GM06990 (cell line): ENCODE measurements at regions not wholly inside any gene's neighbourhood (a gene's known extent, or its start where the extent isn't known, plus 50 kb on each side); places are given as distances from the start of the nearest gene placed in this dataset.
A peak's percentile ranks its signal among the peaks of the same experiment; 100 is the strongest.

Experiments used
- DNase-seq: peaks from one replicate; pipeline ENCODE4 v3.0.0-alpha.2; 2011; ENCODE audit not compliant: insufficient read length; ENCODE audit errors: extremely low read depth
- H3K27me3 ChIP-seq: replicated peaks from 2 replicates; pipeline ENCODE4 v1.6.0; 2011; ENCODE audit warnings: low read length; ENCODE audit not compliant: control insufficient read depth, insufficient read depth
- H3K36me3 ChIP-seq: 2 replicates; pipeline ENCODE4 v1.5.1; 2011; ENCODE audit warnings: low read length; ENCODE audit not compliant: control insufficient read depth, insufficient read depth
- H3K4me3 ChIP-seq: replicated peaks from 2 replicates; pipeline ENCODE4 v1.5.1; 2011; ENCODE audit warnings: low read depth, mild to moderate bottlenecking, control low read depth, low read length
- TF ChIP-seq, protein P1 (sequence below): IDR thresholded peaks from 2 replicates; pipeline ENCODE4 v1.5.1; 2011; ENCODE audit warnings: low read length, control low read depth, mild to moderate bottlenecking, inconsistent platforms; ENCODE audit not compliant: insufficient read depth, poor library complexity, severe bottlenecking

DNA sequence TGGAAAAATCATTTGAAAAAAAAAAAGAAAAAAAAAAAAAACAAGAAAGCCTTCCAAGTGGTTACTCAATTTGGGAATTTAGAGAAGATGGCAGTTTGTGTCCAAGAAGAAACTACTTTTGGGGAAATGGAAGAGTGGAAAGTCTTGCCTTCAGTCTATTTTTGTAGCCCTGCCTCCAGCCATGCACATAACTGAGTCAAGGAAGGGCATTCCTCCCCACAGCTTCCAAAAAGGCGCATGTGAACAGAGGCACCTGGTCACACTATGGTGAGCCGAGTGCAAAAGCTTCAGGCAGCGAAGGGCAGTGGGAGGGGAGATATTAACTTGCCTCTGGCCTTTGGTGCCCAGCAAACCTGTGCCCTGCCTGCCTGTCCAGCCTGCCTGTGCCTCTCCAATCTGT is 163.7 kb downstream of the SMIM20 start:
- Histone ChIP-seq H3K27me3 (no peaks in the 10 kb centered on the region), H3K4me3 (no peak overlapping the region), H3K36me3 (no peaks in the 10 kb centered on the region)
- TF ChIP-seq, protein P1, sequence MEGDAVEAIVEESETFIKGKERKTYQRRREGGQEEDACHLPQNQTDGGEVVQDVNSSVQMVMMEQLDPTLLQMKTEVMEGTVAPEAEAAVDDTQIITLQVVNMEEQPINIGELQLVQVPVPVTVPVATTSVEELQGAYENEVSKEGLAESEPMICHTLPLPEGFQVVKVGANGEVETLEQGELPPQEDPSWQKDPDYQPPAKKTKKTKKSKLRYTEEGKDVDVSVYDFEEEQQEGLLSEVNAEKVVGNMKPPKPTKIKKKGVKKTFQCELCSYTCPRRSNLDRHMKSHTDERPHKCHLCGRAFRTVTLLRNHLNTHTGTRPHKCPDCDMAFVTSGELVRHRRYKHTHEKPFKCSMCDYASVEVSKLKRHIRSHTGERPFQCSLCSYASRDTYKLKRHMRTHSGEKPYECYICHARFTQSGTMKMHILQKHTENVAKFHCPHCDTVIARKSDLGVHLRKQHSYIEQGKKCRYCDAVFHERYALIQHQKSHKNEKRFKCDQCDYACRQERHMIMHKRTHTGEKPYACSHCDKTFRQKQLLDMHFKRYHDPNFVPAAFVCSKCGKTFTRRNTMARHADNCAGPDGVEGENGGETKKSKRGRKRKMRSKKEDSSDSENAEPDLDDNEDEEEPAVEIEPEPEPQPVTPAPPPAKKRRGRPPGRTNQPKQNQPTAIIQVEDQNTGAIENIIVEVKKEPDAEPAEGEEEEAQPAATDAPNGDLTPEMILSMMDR: no peak
- no peak for DNase-seq

DNA sequence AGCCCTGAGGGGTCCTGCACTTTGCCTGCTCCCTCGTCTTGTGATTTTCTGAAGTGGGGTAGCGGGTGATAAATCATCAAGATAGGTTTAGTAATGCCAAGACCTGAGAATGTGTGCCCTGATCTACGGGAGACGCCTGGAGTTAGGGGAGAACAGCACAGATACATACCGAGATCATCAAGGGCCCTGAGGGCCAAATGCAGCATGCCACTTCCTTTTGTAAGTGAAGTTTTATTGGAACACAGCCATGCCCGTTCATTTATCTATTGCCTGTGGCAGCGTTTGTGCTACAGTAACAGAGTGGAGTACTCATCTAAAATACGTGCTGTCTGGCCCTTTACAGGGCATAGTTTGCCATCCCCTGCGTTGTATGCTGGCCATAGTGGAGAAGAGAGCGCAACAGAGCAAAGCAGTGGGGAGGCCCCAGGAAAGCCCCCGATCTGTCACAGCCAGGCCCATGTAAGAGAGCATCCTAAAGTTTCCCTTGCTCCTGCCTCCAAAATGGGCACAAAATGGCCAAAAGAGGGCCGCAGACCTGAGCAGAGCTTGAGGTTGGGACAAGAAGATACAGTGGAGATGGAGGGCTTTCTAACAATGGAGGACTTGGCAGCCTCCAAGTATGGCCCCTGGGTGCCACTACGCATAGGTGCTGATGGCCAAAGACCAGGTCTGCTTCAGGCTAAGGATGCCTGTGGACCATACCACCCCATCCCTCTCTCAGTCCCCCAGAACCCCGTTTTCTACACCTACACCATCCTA is 167.0 kb downstream of the SMIM20 start:
- H3K4me3 ChIP-seq: no peak overlapping the region
- TF ChIP-seq, protein P1: no peak
- DNase-seq: peak; percentile 26
- H3K36me3 ChIP-seq: no peaks in the 10 kb centered on the region
- no peaks in the 10 kb centered on the region for H3K27me3 ChIP-seq

DNA sequence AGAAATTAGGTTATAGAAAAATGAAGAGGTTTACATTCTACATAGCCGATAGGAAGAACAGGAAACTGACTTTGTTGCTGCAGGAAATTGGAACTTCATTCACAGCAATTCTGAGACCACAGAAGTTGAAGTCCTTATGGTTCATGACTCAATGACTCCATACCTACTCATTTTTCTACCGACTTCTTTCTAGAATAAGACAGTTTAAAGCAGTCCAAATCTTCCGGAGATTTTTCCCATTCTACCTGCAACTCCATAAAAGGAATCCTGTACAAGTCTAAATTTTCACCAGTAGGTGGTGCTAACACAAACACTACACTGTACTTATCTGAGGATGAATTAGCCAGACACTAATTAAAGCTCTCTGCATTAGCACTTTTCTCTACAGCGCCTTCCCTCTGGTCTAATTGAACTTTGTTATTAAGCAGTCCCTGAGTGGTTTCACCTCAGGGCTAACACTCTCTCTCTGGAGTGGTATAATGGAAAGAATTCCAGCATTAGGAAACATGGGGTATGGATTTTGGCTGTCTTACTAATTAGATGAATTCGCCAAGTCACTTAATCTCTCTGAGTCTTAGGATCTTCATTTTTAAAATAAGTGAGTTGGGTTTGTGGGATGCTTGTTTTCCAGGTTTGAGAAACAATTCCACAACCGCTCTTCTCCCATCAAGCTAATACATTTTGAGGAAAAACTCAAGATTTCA is 167.9 kb downstream of the SMIM20 start:
- Histone ChIP-seq H3K4me3 (no peak overlapping the region), H3K36me3 (no peaks in the 10 kb centered on the region), H3K27me3 (no peaks in the 10 kb centered on the region)
- TF ChIP-seq, protein P1: peak; percentile 54
- no peak for DNase-seq

DNA sequence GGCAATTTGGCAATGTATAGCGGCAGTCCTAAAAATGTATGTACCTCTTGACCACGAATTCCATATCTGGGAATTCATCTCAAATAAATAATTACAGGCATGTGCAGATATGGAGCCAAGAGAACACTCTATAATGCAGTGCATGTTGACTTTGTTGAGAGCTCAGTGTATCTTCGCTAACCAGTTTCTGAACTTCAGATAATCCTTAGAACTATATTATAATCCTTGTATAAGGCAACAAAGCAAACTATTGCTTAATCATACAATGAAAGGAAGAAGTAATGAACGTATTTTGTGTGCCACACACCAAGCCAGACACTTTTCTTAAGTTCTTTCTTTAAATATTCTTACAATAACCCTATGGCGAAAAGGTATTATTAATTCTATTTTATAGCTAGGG is 168.5 kb downstream of the SMIM20 start:
- TF ChIP-seq, protein P1: no peak

DNA sequence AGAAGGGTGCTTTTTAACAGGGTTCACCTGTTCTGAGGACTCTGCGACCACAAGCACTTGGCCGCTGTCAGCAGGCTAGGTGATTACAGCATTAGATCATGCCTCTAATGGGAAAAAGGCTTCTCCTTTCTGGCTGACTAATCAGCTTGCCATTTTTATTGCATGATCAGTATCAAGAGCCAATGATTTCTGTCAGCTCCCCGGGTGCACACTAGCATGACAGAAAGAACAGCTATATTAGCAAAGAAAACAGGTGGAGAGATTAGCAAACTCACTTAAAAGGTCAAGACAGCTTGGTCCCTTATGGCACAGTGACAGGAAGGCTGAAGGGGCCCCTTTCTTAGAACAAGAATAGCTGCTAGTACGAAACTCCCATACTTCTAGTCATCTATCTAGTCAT is 170.0 kb downstream of the SMIM20 start:
- TF ChIP-seq, protein P1: no peak
- no peaks in the 10 kb centered on the region for H3K27me3 ChIP-seq
- H3K4me3 ChIP-seq: no peak overlapping the region
- H3K36me3 ChIP-seq: no peaks in the 10 kb centered on the region
- DNase-seq: peak; percentile 83

More for the DNA sequence above, 168.5 kb downstream of the SMIM20 start:
- H3K36me3 ChIP-seq: no peaks in the 10 kb centered on the region
- no peak overlapping the region for H3K4me3 ChIP-seq
- DNase-seq: no peak
- no peaks in the 10 kb centered on the region for H3K27me3 ChIP-seq

DNA sequence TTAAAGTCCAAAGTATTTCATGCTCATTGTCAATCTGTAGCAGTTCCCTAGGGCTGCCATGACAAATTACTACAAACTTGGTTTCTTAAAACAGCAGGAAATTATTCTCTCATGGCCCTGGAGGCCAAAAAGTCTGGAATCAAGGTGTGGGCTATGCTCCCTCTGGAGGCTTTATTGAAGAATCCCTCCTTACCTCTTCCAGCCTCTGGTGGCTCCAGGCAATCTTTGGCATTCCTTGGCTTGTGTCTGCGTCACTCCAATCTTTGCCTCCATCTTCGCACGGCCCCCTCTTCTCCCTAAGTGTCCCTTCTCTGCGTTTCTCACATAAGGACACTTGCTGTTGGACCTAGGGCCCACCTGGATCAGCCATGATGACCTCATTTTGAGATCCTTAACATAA is 170.4 kb downstream of the SMIM20 start:
- Histone ChIP-seq H3K27me3 (no peaks in the 10 kb centered on the region), H3K36me3 (no peaks in the 10 kb centered on the region), H3K4me3 (no peak overlapping the region)
- TF ChIP-seq, protein P1: no peak
- no peak for DNase-seq
